ENCODE measurements at regions not wholly inside any gene's neighbourhood (a gene's known extent, or its start where the extent isn't known, plus 50 kb on each side); places are given as distances from the start of the nearest gene placed in this dataset.

- no peak for ATAC-seq (ENCODE audit: low FRiP score)
- no peak for DNase-seq (ENCODE audit: low spot score)
- no peak for TF ChIP-seq CTCF (IDR thresholded peaks at IDR 0.05)
Observed at GRCh38 chr2:2850218-2850755, 519.2 kb upstream of the MYT1L start.

- TF ChIP-seq CTCF (IDR thresholded peaks at IDR 0.05): no peak
- DNase-seq (ENCODE audit: low spot score): no peak
- ATAC-seq (ENCODE audit: low FRiP score): no peak
Observed at GRCh38 chr2:2849464-2850217, 518.6 kb upstream of the MYT1L start.

- no peak for TF ChIP-seq CTCF (IDR thresholded peaks at IDR 0.05)
- DNase-seq (ENCODE audit: low spot score) (no peak), ATAC-seq (ENCODE audit: low FRiP score) (no peak)
Observed at GRCh38 chr2:2848621-2849333, 517.7 kb upstream of the MYT1L start.

- DNase-seq (ENCODE audit: low spot score) (no peak), ATAC-seq (ENCODE audit: low FRiP score) (no peak)
- no peak for TF ChIP-seq CTCF (IDR thresholded peaks at IDR 0.05)
Observed at GRCh38 chr2:2848198-2848597, 517.1 kb upstream of the MYT1L start.

GRCh38 chr2:2847209-2847676, 516.2 kb upstream of the MYT1L start:
- ATAC-seq (ENCODE audit: low FRiP score): no peak
- TF ChIP-seq CTCF (IDR thresholded peaks at IDR 0.05): no peak
- DNase-seq (ENCODE audit: low spot score): no peak

GRCh38 chr2:2846332-2847208, 515.5 kb upstream of the MYT1L start:
- DNase-seq (ENCODE audit: low spot score) (no peak), ATAC-seq (ENCODE audit: low FRiP score) (no peak)
- no peak for TF ChIP-seq CTCF (IDR thresholded peaks at IDR 0.05)
